ENCODE measurements at regions not wholly inside any gene's neighbourhood (a gene's known extent, or its start where the extent isn't known, plus 50 kb on each side); places are given as distances from the start of the nearest gene placed in this dataset.

- TF ChIP-seq POLR2A (IDR thresholded peaks at IDR 0.05), result no peak
- no peak for TF ChIP-seq CTCF (IDR thresholded peaks at IDR 0.05)
- no peak for TF ChIP-seq EP300 (IDR thresholded peaks at IDR 0.05)
- TF ChIP-seq POLR2AphosphoS5 (IDR thresholded peaks at IDR 0.05), result no peak
These were observed 325.7 kb upstream of the GIMD1 start for GRCh38 chr4:106694232-106694631.

Measured in sigmoid colon (tissue), 4 donors.